ENCODE measurements at regions not wholly inside any gene's neighbourhood (a gene's known extent, or its start where the extent isn't known, plus 50 kb on each side); places are given as distances from the start of the nearest gene placed in this dataset.
"Not testable (repeated sequence)": the region's sequence is repeated elsewhere in the genome, so short reads cannot be mapped to it uniquely, and the experiment has no call there.

- DNase-seq = no peak
Observed at GRCh38 chr22:25492841-25493734, 71.4 kb upstream of the GRK3 start.

- no peak for DNase-seq
Observed at GRCh38 chr22:25493794-25494193, 70.7 kb upstream of the GRK3 start.

- no peak for DNase-seq
Observed at GRCh38 chr22:25494774-25495173, 69.7 kb upstream of the GRK3 start.

GRCh38 chr22:25495285-25495684 is 69.2 kb upstream of the GRK3 start:
- DNase-seq = no peak

GRCh38 chr22:25496396-25497064 is 67.9 kb upstream of the GRK3 start:
- no peak for DNase-seq

GRCh38 chr22:25497181-25497641 is 67.3 kb upstream of the GRK3 start:
- no peak for DNase-seq

GRCh38 chr22:25497716-25498115 is 66.8 kb upstream of the GRK3 start:
- no peak for DNase-seq

- DNase-seq = not testable (repeated sequence)
Observed at GRCh38 chr22:25500671-25501070, 63.8 kb upstream of the GRK3 start.

GRCh38 chr22:25504017-25504416 is 60.5 kb upstream of the GRK3 start:
- DNase-seq = not testable (repeated sequence)

GRCh38 chr22:25508161-25508560 is 56.3 kb upstream of the GRK3 start:
- DNase-seq = no peak

- DNase-seq = no peak
Observed at GRCh38 chr22:25508761-25509321, 55.6 kb upstream of the GRK3 start.

- DNase-seq = no peak
Observed at GRCh38 chr22:25509374-25509791, 55.1 kb upstream of the GRK3 start.

GRCh38 chr22:25510876-25511275 is 53.6 kb upstream of the GRK3 start:
- DNase-seq = no peak

- no peak for DNase-seq
Observed at GRCh38 chr22:25511725-25512124, 52.8 kb upstream of the GRK3 start.

- DNase-seq = no peak
Observed at GRCh38 chr22:25514436-25515180, 49.9 kb upstream of the GRK3 start.

Measured in effector CD4-positive, alpha-beta T cell (primary cell).